ENCODE measurements at regions not wholly inside any gene's neighbourhood (a gene's known extent, or its start where the extent isn't known, plus 50 kb on each side); places are given as distances from the start of the nearest gene placed in this dataset.

DNA sequence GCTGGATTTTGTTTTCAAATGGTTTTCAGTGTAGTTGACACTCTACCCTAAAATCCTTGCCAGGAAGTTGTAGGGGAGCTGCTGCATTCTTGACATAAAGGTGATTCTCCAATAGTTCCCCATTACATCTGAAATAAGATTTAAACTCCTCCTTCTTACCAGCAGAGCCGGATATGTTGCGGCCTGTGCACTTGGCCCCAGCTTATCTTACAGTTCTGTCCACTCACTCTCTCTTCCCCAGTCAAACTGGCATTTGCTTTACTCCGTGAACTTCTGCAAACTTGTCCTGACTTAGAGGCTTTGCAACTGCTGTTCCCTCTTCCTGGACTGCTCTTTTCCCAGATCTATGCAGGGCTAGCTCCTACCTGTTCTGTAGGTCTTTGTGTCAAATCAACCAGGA lies 929.5 kb downstream of the VRK1 start:
- in situ Hi-C loops (cut with MboI; ENCODE audit: low sequenced_read_pairs, unreplicated experiment) = no loop called here
- no peak for DNase-seq (ENCODE audit: low spot score)
- TF ChIP-seq CTCF (IDR thresholded peaks at IDR 0.05; ENCODE audit: borderline replicate concordance, control extremely low read depth, extremely low read depth, insufficient read depth, missing control alignments) = no peak

DNA sequence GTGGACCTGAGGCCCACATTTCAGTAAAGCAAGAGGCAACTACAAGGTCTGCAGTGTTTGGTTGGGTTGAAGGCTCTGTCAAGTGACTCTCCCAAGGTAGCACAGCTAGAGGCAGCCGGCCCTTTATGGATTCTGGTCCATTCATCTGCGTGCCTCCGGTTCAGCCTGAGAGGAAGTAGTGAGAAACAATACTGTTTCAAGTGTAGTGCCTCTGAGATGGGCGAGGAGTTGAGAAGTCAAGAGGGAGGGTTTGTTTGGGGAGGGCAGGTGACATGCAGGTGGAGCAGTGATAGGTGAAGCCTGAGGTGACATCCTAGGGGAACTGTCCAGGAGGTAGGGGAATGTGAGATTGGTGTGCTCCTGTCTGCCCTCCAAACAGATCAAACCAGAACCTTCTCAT lies 933.5 kb downstream of the VRK1 start:
- in situ Hi-C loops (cut with MboI; ENCODE audit: low sequenced_read_pairs, unreplicated experiment) = no loop called here
- DNase-seq (ENCODE audit: low spot score) = no peak
- TF ChIP-seq CTCF (IDR thresholded peaks at IDR 0.05; ENCODE audit: borderline replicate concordance, control extremely low read depth, extremely low read depth, insufficient read depth, missing control alignments) = no peak

- in situ Hi-C loops (cut with MboI; ENCODE audit: low sequenced_read_pairs, unreplicated experiment) = no loop called here
- TF ChIP-seq CTCF (IDR thresholded peaks at IDR 0.05; ENCODE audit: borderline replicate concordance, control extremely low read depth, extremely low read depth, insufficient read depth, missing control alignments) = no peak
- no peak for DNase-seq (ENCODE audit: low spot score)
These were observed 934.6 kb downstream of the VRK1 start for GRCh38 chr14:97731800-97732199.

GRCh38 chr14:97747316-97747715 lies 950.1 kb downstream of the VRK1 start:
- no peak for TF ChIP-seq CTCF (IDR thresholded peaks at IDR 0.05; ENCODE audit: borderline replicate concordance, control extremely low read depth, extremely low read depth, insufficient read depth, missing control alignments)
- in situ Hi-C loops (cut with MboI; ENCODE audit: low sequenced_read_pairs, unreplicated experiment) = no loop called here
- no peak for DNase-seq (ENCODE audit: low spot score)

- no peak for DNase-seq (ENCODE audit: low spot score)
- in situ Hi-C loops (cut with MboI; ENCODE audit: low sequenced_read_pairs, unreplicated experiment) = no loop called here
- TF ChIP-seq CTCF (IDR thresholded peaks at IDR 0.05; ENCODE audit: borderline replicate concordance, control extremely low read depth, extremely low read depth, insufficient read depth, missing control alignments) = no peak
These were observed 951.4 kb downstream of the VRK1 start for GRCh38 chr14:97748616-97749015.

GRCh38 chr14:97757491-97757890 lies 960.3 kb downstream of the VRK1 start:
- no peak for DNase-seq (ENCODE audit: low spot score)
- in situ Hi-C loops (cut with MboI; ENCODE audit: low sequenced_read_pairs, unreplicated experiment) = no loop called here
- no peak for TF ChIP-seq CTCF (IDR thresholded peaks at IDR 0.05; ENCODE audit: borderline replicate concordance, control extremely low read depth, extremely low read depth, insufficient read depth, missing control alignments)

GRCh38 chr14:97760050-97760449 lies 962.9 kb downstream of the VRK1 start:
- in situ Hi-C loops (cut with MboI; ENCODE audit: low sequenced_read_pairs, unreplicated experiment) = no loop called here
- DNase-seq (ENCODE audit: low spot score) = no peak
- TF ChIP-seq CTCF (IDR thresholded peaks at IDR 0.05; ENCODE audit: borderline replicate concordance, control extremely low read depth, extremely low read depth, insufficient read depth, missing control alignments) = no peak
